Loucy (cell line): ENCODE measurements at regions not wholly inside any gene's neighbourhood (a gene's known extent, or its start where the extent isn't known, plus 50 kb on each side); places are given as distances from the start of the nearest gene placed in this dataset.

Experiments
- H2AFZ ChIP-seq: fragments of 200-600 bp; sonication (generic); 2 replicates; pipeline ENCODE4 v1.6.0; 2016; ENCODE audit warnings: antibody characterized with exemption, mild to moderate bottlenecking, low read length, moderate library complexity
- H3F3A ChIP-seq: fragments of 200-600 bp; 2 replicates; pipeline ENCODE4 v1.6.0; 2016; ENCODE audit warnings: antibody characterized with exemption, low read depth, mild to moderate bottlenecking
- H3K27me3 ChIP-seq: fragments of 200-600 bp; sonication (generic); 2 replicates; pipeline ENCODE4 v1.6.1; 2014; ENCODE audit warnings: low read length, mild to moderate bottlenecking; ENCODE audit not compliant: insufficient read depth, poor library complexity, severe bottlenecking
- H3K36me3 ChIP-seq: fragments of 200-600 bp; sonication (generic); 2 replicates; pipeline ENCODE4 v1.6.1; 2016; ENCODE audit warnings: low read length; ENCODE audit not compliant: insufficient read depth
- H3K4me1 ChIP-seq: fragments of 200-600 bp; sonication (generic); 2 replicates; pipeline ENCODE4 v1.5.1; 2014; ENCODE audit warnings: low read length, mild to moderate bottlenecking; ENCODE audit not compliant: insufficient read depth, poor library complexity, severe bottlenecking
- H3K4me2 ChIP-seq: fragments of 200-600 bp; sonication (generic); 2 replicates; pipeline ENCODE4 v1.6.0; 2014; ENCODE audit warnings: antibody characterized with exemption, low read length, low read depth, mild to moderate bottlenecking; ENCODE audit not compliant: poor library complexity, severe bottlenecking
- H3K4me3 ChIP-seq: fragments of 200-600 bp; sonication (generic); 2 replicates; pipeline ENCODE4 v1.5.1; 2014; ENCODE audit warnings: low read length, mild to moderate bottlenecking, mixed read lengths; ENCODE audit not compliant: poor library complexity, severe bottlenecking
- H3K79me2 ChIP-seq: fragments of 200-600 bp; sonication (generic); 2 replicates; pipeline ENCODE4 v1.6.1; 2014; ENCODE audit warnings: low read length; ENCODE audit not compliant: insufficient read depth
- H3K9ac ChIP-seq: fragments of 200-600 bp; sonication (generic); 2 replicates; pipeline ENCODE4 v1.6.0; 2014; ENCODE audit warnings: mild to moderate bottlenecking, low read depth, low read length, moderate library complexity; ENCODE audit not compliant: poor library complexity, severe bottlenecking
- H3K9me2 ChIP-seq: fragments of 200-600 bp; sonication (generic); replicated peaks from 2 replicates; pipeline ENCODE4 v1.6.1; 2016; ENCODE audit warnings: low read depth, low read length, mixed read lengths
- H3K9me3 ChIP-seq: fragments of 200-600 bp; sonication (generic); 2 replicates; pipeline ENCODE4 v1.6.1; 2014; ENCODE audit warnings: mild to moderate bottlenecking, antibody characterized with exemption, low read length, low read depth; ENCODE audit not compliant: insufficient read depth
- H4K20me1 ChIP-seq: fragments of 200-600 bp; sonication (generic); 2 replicates; pipeline ENCODE4 v1.6.0; 2014; ENCODE audit warnings: antibody characterized with exemption, low read length, mild to moderate bottlenecking; ENCODE audit not compliant: insufficient read depth, poor library complexity, severe bottlenecking
- CTCF ChIP-seq: fragments of 200-600 bp; sonication (generic); conservative IDR thresholded peaks from 2 replicates; pipeline ENCODE4 v1.5.1; 2014; ENCODE audit warnings: mild to moderate bottlenecking, antibody characterized with exemption, low read length
- EZH2phosphoT487 ChIP-seq: fragments of 200-600 bp; IDR thresholded peaks from 2 replicates; pipeline ENCODE4 v1.6.1; 2018; ENCODE audit warnings: antibody characterized with exemption, mild to moderate bottlenecking, moderate library complexity, borderline replicate concordance

- Histone ChIP-seq H2AFZ (no peak overlapping the region), H3K9me2 (no peaks in the 10 kb centered on the region), H3K4me2 (no peak overlapping the region), H3K79me2 (no peaks in the 10 kb centered on the region), H3K27me3 (no peaks in the 10 kb centered on the region), H3K4me1 (no peaks in the 10 kb centered on the region), H3F3A (no peaks in the 10 kb centered on the region), H4K20me1 (no peaks in the 10 kb centered on the region), H3K36me3 (no peaks in the 10 kb centered on the region), H3K9me3 (no peaks in the 10 kb centered on the region), H3K9ac (no peak overlapping the region), H3K4me3 (no peak overlapping the region)
- no peak for TF ChIP-seq CTCF
- TF ChIP-seq EZH2phosphoT487 = no peak
Observed at GRCh38 chr2:49241991-49242390, 87.7 kb upstream of the FSHR start.

- no peak for TF ChIP-seq CTCF
- no peak for TF ChIP-seq EZH2phosphoT487
- H3F3A ChIP-seq = no peaks in the 10 kb centered on the region
- no peak overlapping the region for H3K4me2 ChIP-seq
- H3K9me2 ChIP-seq = no peaks in the 10 kb centered on the region
- H3K4me3 ChIP-seq = no peak overlapping the region
- H4K20me1 ChIP-seq = no peaks in the 10 kb centered on the region
- H3K27me3 ChIP-seq = no peaks in the 10 kb centered on the region
- no peaks in the 10 kb centered on the region for H3K36me3 ChIP-seq
- no peaks in the 10 kb centered on the region for H3K79me2 ChIP-seq
- no peak overlapping the region for H2AFZ ChIP-seq
- no peaks in the 10 kb centered on the region for H3K4me1 ChIP-seq
- no peaks in the 10 kb centered on the region for H3K9me3 ChIP-seq
- H3K9ac ChIP-seq = no peak overlapping the region
Observed at GRCh38 chr2:49241501-49241900, 87.2 kb upstream of the FSHR start.

GRCh38 chr2:49240608-49241007, 86.3 kb upstream of the FSHR start:
- Histone ChIP-seq H3F3A (no peaks in the 10 kb centered on the region), H3K4me1 (no peaks in the 10 kb centered on the region), H3K9me3 (no peaks in the 10 kb centered on the region), H3K4me3 (no peak overlapping the region), H4K20me1 (no peaks in the 10 kb centered on the region), H2AFZ (no peak overlapping the region), H3K27me3 (no peaks in the 10 kb centered on the region), H3K4me2 (no peak overlapping the region), H3K79me2 (no peaks in the 10 kb centered on the region), H3K9ac (no peak overlapping the region), H3K36me3 (no peaks in the 10 kb centered on the region), H3K9me2 (no peaks in the 10 kb centered on the region)
- TF ChIP-seq EZH2phosphoT487 (no peak), CTCF (no peak)

- Histone ChIP-seq H2AFZ (no peak overlapping the region), H3K4me3 (no peak overlapping the region), H3K9me3 (no peaks in the 10 kb centered on the region), H3K79me2 (no peaks in the 10 kb centered on the region), H3K4me1 (no peaks in the 10 kb centered on the region), H3K4me2 (no peak overlapping the region), H4K20me1 (no peaks in the 10 kb centered on the region), H3K9me2 (no peaks in the 10 kb centered on the region), H3F3A (no peaks in the 10 kb centered on the region), H3K27me3 (no peaks in the 10 kb centered on the region), H3K9ac (no peak overlapping the region), H3K36me3 (no peaks in the 10 kb centered on the region)
- TF ChIP-seq EZH2phosphoT487 (no peak), CTCF (no peak)
Observed at GRCh38 chr2:49238604-49238960, 84.3 kb upstream of the FSHR start.
